ENCODE measurements at regions not wholly inside any gene's neighbourhood (a gene's known extent, or its start where the extent isn't known, plus 50 kb on each side); places are given as distances from the start of the nearest gene placed in this dataset.

- no peak for TF ChIP-seq RFX5 (IDR thresholded peaks at IDR 0.05; ENCODE audit: low read depth, low read length)
- TF ChIP-seq PREB (CRISPR knock-in tag; IDR thresholded peaks at IDR 0.05): no peak
- TF ChIP-seq JUND (CRISPR knock-in tag; IDR thresholded peaks at IDR 0.05): no peak
- no peak for TF ChIP-seq RAD51 (IDR thresholded peaks at IDR 0.05; ENCODE audit: borderline replicate concordance)
- no peak for TF ChIP-seq MAFF (IDR thresholded peaks at IDR 0.05; ENCODE audit: low read depth, low read length)
- TF ChIP-seq ZNF274 (CRISPR knock-in tag; IDR thresholded peaks at IDR 0.05): no peak
- TF ChIP-seq ZNF331 (CRISPR knock-in tag; IDR thresholded peaks at IDR 0.05): no peak
- TF ChIP-seq REST (IDR thresholded peaks at IDR 0.05; ENCODE audit: borderline replicate concordance in 1 of 2, low read depth in 1 of 2, low read length in 2 of 2): no peak
These were observed 124.4 kb upstream of the FOXB1 start for GRCh38 chr15:59879506-59880265.
